ENCODE measurements at regions not wholly inside any gene's neighbourhood (a gene's known extent, or its start where the extent isn't known, plus 50 kb on each side); places are given as distances from the start of the nearest gene placed in this dataset.

DNA sequence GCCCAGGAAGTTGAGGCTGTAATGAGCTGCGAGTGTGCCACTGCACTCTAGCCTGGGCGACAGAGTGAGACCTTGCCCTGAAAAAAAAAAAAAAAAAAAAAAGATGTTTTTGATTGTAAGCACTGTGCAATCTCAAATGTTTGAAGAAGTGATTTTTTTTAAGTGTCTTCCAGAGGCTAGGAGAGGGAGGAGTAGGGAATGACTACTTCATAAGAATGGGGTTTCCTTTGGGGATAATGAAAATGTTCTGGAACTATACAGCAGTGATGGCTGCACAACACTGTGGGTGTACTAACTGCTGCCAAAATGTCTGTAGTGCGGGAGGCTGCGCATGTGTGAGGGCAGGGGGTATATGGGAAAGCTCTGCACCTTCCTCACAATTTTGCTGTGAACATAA is 83.7 kb downstream of the MCFD2 start:
- Histone ChIP-seq H3K27me3 (no peaks in the 10 kb centered on the region), H3K4me1 (peaks cover 0 to 17% (median 8%) of the 10 kb centered on the region in 12 donors), H3K9me3 (peaks cover 0 to 8% (median 0%) of the 10 kb centered on the region in 12 donors), H3K4me3 (no peak overlapping the region), H3K36me3 (no peaks in the 10 kb centered on the region), H3K27ac (no peak overlapping the region)
- WGBS, 4 donors = 93 to 97% (median 95%) methylated on average over 4 of the region's 4 CpGs
- no peak for ATAC-seq
- intact Hi-C loops (cut with DNase I) = no loop called here
- TF ChIP-seq, protein P1, sequence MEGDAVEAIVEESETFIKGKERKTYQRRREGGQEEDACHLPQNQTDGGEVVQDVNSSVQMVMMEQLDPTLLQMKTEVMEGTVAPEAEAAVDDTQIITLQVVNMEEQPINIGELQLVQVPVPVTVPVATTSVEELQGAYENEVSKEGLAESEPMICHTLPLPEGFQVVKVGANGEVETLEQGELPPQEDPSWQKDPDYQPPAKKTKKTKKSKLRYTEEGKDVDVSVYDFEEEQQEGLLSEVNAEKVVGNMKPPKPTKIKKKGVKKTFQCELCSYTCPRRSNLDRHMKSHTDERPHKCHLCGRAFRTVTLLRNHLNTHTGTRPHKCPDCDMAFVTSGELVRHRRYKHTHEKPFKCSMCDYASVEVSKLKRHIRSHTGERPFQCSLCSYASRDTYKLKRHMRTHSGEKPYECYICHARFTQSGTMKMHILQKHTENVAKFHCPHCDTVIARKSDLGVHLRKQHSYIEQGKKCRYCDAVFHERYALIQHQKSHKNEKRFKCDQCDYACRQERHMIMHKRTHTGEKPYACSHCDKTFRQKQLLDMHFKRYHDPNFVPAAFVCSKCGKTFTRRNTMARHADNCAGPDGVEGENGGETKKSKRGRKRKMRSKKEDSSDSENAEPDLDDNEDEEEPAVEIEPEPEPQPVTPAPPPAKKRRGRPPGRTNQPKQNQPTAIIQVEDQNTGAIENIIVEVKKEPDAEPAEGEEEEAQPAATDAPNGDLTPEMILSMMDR (IDR thresholded peaks at IDR 0.05) = no peak
- no peak for TF ChIP-seq POLR2A (IDR thresholded peaks at IDR 0.05)
- DNase-seq = no peak

DNA sequence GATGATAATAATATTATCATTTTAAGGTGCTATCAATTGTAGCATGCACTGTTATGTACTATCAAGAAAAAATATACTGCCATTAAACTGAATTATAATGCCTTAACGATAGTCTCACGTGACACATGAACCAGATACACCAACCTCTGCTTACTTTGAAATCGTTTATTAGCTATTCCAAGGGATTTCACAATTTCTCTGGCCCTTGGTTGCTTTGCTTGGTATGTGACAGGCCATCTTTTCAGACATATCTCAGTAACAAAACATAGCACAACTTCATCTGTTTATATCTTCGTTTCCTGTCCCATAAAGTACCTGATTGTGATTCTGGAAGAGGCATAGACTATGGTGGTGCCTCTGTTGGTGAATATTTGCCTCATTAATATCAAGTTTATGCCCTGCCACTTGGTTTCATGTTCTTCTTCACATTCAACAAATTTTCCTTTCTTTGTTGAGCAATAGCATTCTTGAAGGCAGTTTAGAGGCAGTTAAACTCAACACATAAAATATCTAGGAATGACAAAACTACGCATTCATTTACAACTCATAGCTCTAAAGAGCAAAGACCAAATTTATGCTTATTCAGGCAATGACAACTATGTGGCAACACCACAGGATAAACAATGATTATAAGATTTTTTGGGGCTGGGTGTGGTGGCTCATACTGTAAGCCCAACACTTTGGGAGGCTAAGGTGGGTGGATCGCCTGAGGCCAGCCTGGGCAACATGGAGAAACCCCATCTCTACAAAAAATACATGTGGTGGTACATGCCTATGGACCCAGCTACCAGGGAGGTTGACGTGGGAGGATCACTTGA is 84.3 kb downstream of the MCFD2 start:
- peaks cover 0 to 16% (median 4%) of the 10 kb centered on the region in 12 donors for H3K4me1 ChIP-seq
- intact Hi-C loops (cut with DNase I) = no loop called here
- TF ChIP-seq, protein P1 (IDR thresholded peaks at IDR 0.05) = no peak
- TF ChIP-seq POLR2A (IDR thresholded peaks at IDR 0.05) = no peak
- ATAC-seq (no peak), DNase-seq (no peak)
- H3K9me3 ChIP-seq = peaks cover 0 to 8% (median 0%) of the 10 kb centered on the region in 12 donors
- 85 to 91% (median 91%) methylated on average over 7 of the region's 7 CpGs for WGBS, 4 donors
- H3K36me3 ChIP-seq = no peaks in the 10 kb centered on the region
- H3K27ac ChIP-seq = no peak overlapping the region
- H3K27me3 ChIP-seq = no peaks in the 10 kb centered on the region
- no peak overlapping the region for H3K4me3 ChIP-seq

DNA sequence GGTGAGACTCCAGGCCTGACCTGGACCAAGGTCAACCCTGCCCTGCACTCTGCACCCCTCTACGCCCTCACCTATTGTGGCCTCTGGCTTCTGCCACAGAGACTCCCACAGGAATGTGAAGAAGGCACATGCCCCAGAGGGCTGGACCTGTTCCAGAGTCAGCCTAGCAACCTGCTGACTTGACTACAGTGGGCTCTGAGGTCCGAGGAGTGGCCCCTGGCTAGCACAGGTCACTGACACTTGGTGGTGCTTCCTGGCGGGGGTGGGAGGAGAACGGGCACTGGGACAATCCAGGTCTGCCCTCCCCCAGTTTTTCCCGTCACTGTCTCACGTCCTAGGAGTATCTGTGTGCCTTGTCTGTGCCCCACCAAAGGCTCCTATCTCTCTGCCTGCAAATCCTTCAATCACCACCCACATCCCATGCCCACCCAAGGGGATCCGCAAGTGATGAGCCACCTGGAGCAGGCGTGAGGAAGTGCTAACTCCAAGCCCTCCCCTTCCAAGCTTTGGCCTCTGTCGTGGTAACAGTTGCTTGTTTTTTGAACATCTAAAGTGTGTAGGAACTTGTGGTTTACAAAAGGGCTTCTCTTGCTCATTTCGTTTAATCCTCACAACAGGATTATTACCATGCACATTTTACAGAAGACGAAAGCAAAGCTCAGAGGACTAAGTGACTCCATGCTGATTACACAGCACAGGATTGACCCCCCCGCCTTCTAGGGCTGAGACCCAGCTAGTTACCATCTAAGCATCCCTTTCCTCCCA is 86.2 kb downstream of the MCFD2 start:
- Histone ChIP-seq H3K27me3 (no peaks in the 10 kb centered on the region), H3K4me3 (no peak overlapping the region), H3K4me1 (peaks cover 0 to 11% (median 0%) of the 10 kb centered on the region in 12 donors), H3K36me3 (no peaks in the 10 kb centered on the region), H3K27ac (no peak overlapping the region), H3K9me3 (peaks cover 0 to 8% (median 0%) of the 10 kb centered on the region in 12 donors)
- DNase-seq (no peak), ATAC-seq (no peak)
- intact Hi-C loops (cut with DNase I) = no loop called here
- 85 to 93% (median 89%) methylated on average over 9 to 12 of the region's 12 CpGs for WGBS, 4 donors
- TF ChIP-seq, protein P1 (IDR thresholded peaks at IDR 0.05) = no peak
- TF ChIP-seq POLR2A (IDR thresholded peaks at IDR 0.05) = no peak
